Superior temporal gyrus (tissue), 1 donor: ENCODE measurements at regions not wholly inside any gene's neighbourhood (a gene's known extent, or its start where the extent isn't known, plus 50 kb on each side); places are given as distances from the start of the nearest gene placed in this dataset.

Experiments used
- DNase-seq: peaks from one replicate; pipeline ENCODE4 v3.0.0-alpha.2; 2016; ENCODE audit errors: extremely low spot score

DNA sequence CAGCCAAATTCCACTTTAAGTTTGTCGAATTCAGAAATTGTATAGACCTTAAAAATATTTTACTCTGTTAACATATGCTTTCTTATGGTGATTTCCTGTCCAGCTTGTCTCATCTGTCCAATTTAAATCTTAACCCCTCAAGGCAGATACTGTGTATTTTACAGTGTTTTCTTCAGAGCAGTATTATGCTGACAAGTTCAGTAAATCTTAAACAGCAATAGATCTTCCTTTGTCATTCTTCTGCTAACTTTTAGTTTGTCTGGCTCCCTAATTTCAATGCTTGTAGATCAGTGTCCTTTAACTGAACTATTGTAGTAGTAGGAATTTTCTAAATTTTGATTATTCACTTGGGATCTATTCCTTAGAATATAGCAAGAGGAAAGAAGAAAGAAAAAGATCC lies 52.8 kb upstream of the MEIS1 start:
- no peak for DNase-seq

DNA sequence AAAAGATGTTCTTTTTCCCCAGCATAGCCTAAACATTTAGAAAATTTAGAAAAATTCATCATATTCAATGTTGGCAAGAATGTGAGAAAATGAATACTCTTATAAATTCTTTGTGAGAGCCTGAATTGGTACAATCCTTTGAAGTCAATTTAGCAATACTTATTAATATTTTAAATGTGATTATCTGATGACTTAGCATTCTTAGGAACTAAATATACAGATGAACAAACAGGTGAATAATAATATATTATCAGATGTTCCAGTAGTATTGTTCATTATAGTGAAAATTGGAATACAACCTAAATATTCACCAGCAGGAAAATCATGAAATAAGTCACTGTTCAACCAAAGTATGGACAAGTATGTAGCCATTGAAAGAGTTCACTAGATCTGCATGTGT lies 55.5 kb upstream of the MEIS1 start:
- no peak for DNase-seq

DNA sequence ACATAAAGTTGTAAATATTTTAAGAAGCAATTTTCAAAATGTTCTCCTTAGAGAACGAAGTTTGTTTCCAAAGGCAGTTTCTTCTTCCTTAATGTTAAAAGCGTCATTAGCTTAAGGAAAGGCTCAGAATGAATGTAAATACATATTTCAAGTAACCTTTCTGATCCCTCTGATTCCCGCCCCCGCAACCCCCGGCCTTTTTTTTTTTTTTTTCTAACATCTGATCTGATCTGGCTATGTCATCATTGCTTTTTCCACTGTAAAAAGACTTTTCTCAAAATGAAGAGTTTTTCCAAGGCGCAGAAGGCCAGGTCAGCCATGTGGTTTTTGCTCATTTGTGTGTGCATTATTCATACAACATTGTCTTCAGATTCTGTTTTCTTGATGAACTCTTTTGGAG lies 57.1 kb upstream of the MEIS1 start:
- DNase-seq: no peak

DNA sequence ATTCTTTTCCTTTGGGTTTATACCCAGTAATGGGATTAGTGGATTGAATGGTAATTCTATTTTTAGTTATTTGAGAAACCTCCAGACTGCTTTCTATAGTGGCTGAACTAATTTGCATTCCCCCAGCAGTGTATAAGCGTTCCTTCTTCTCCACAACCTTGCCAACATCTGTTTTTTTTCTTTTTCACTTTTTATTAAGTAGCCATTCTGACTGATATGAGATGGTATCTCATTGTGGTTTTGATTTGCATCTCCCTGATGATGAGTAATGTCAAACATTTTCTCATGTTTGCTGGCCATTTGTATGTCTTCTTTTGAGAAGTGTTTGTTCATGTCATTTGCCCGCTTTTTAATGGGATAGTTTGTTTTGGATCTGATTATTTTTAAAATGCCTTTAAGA lies 64.1 kb upstream of the MEIS1 start:
- no peak for DNase-seq

DNA sequence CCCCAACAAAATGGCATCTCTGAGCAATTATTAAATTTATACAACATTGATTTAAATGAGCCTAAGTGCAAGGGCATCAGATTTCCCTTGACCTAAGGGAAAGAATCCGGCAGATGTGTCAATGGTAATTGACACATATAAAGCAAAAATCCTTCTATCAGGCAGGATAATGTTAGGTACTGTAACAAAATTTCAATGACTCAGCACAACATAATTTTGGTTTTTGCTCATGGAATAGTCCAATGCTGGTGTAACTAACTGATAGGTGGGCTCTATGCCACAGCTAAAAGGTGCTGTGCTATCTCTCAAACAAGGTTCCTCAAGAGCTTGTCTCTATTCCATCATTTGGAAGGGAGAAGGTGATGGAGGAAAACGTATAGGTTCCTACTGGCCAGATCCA lies 68.3 kb upstream of the MEIS1 start:
- no peak for DNase-seq

DNA sequence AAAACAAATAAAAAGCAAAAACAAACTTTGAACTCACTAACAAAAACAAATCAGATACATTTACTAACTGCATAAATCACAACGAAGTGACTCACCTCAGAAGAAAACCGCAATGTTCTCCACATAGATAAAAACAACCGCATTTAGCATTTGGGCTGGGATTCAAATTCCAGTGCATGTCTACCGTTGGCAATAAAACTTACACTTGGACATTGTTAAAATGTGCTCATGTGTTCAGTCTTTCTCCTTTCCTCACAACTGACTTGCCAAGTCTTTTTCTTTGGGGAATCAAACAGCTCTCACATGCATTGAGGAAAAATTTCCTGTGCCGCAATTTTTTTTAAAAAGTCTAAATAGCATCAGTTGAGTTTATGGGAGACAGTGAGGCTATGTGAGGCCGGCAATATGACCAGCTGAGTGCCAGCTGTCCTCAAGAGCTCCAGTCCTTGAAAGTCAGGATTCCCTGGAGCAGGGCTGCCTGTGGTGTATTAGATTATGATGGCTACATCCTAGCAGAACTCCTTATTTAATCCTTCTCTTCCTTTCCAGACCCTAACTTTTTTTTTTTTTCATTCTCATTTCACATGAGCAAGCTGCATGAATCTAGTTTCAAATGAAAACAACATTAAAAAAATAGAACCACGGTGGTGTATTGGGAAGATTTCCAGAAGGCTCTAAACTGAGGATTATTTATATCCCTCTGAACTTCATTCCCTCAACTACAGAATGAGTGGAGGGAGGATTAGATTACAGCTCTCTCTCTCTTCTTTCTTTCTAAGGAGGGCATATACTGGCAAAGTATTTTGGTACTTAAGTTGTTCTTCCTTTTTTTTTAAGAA lies 70.2 kb upstream of the MEIS1 start:
- no peak for DNase-seq

DNA sequence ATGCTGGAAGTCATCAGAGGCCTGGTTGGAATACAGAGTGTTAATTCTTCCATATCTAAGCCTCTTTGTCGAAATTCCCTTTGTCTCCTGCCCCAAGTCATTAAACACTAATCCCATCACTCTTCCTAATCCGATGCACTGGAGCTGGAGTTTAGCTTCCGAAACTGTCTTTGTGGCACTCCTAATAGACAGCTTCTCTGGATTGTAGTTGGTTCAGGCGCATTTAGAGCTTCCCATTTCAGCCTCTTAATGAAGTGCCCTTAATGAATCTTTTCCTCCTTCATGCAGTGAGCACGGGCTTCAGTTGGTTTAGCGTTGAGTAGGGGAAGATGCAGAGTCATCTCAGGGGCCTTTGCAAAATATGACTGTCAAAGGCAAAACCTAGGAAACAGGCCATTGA lies 72.2 kb upstream of the MEIS1 start:
- no peak for DNase-seq

DNA sequence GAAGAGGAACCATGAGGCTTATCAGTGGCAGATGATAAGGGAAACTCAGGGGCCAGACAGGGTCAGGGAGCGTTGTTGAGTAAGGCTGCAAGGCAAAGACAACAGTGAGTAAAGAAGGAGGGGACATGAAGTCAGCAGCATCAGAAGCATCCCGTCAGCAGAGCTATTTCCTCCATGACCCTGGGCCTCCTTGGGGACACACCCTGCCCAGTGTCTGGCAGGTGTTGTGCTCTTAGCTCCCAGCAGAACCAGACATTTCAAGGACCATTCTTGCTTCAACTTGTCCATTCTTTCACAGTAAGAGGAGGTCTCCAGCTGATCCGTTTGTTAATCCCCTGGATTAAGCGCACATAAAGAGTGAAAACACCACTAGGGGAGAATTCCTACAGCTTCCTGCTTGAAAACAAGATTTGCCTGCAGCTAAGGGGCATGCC lies 88.7 kb upstream of the MEIS1 start:
- no peak for DNase-seq

DNA sequence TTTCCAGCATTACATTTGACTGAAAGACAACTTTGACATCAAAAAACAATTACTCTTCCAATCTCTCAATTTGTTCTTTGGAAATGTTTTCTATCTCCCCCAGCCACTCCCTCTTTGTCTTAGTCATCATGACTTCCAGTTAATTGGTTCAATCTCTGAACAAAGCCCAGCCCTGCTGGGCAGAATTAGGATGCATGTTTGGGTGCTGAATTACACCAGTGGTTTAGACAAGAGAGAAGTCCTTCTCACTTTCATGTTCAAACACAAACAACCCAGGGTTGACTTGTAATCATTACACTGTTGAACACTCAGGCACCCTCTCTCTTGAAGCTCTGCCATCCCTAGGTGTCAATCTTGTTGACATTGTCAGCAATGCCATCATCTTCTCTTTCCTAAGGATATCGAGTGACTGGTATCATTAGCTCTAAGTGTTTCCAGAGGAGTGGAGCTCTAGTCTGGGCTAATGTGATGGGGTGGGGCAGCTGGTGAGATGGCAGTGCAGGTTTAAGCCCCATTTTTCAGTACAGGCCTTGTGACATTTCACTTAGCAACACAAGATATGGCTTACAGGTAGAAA lies 90.8 kb upstream of the MEIS1 start:
- DNase-seq: no peak

DNA sequence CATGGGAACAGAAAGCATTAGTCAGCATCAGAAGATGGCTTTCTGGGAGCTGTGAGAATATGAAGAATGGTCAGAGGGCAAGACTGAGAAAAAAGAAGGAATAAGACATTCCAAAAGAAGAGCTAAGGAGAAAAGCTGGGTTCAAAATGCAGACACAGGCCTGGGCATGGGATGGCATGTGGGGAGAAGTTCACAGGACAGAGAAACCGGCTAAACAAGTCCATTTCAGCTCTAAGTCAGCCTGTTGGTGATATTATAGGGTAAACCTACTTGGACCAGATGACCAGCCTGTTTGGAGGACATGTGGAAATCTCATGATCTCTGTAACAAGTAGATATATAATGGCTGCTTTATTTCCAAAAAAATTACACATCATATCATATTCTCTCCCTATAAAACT lies 91.7 kb upstream of the MEIS1 start:
- DNase-seq: no peak

DNA sequence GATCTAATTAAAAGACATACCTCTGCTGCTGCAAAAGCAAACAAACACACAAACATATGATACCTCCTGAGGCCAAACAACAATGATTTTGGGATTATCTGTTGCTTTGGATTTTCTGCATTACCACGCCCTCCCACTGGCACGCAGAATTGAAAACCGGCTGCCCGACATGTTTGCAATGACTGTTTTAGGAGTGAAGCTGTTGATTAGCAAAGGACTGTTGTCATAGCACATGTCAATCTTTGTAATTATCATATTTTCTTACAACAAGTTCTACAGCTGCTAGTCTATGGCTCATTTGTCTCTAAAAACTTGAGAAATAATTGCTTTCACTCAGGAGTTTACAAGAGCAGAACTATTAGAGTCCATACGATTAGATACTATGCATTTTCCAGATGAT lies 94.4 kb upstream of the MEIS1 start:
- no peak for DNase-seq

DNA sequence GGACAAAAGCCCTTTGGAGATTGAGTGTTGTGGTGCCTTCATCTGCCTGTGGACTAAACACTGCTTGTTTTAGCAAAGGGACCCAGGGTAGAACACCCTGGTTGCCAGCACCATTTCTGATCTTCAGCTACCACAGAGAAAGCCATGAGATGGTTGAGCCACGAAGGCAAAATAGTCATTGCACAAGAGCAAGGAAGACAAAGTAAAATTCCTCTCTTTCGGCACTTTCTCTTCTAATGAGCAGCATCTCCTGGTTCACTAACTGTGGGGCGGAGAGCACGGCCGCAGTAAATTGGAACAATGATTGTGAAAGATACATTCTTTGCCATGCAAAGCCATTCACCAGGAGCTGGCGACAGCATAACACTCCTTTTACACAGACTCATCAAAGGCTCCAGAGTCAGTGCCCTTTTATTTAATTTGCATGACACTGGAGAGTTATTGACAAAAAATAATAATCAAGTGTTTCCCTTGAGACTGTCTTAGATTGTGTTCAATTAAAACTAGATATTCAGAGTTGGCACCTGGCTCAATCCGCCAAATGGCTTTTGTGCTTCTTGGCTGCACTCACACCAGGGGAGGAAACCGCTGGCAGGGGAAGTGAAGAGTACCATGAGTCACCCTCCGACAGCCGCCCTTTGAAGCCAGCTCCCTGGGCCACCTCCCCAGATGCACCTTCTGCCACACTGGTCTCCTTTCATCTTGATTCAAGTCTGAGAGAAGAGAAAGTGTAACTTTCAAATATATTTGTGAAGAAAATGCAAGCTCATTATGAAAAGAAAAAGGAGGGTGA lies 100.5 kb upstream of the MEIS1 start:
- DNase-seq: no peak

DNA sequence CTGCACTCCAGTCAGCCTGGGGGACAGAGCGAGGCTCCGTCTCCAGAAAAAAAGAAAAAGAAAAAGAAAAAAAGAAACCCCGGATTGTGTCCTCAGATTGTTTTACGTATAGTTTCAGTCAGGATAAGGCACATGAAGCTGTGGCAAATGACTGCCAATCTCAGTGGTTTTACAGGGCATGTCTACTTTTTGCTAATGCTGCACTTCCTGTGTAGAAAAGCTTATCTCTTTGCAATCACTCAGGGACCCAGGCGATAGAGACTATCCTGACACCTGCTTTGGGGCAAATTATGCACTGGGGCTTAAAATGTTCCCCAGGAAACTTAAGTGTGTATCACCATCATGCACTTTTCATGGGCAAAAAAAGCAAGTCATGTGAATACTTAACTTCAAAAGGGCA lies 103.7 kb upstream of the MEIS1 start:
- no peak for DNase-seq

DNA sequence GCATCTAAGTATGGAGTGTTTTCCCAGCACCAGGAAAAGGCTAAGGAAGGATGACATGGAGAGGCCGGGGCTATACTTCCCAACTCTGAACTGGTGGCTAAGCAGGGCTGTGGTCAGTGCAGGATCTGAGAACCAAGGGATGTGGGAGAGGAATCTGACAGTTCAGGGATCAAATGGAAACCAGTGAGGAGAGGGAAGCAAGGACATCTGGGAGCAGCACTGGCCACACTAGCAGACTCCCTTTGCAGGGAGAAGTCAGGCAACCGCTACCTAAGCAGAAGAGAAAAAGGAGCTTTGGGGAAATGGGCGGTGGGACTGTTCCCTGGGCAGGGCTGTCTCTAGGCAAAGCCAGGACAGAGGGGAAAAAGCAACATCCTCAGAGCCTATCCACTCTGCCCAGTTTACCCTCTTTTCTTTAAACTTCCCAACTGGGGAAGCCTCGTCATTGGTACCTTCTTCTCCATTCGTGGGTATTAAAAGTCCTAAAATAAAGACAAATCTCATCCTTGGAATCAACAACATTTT lies 105.8 kb upstream of the MEIS1 start:
- DNase-seq: no peak

DNA sequence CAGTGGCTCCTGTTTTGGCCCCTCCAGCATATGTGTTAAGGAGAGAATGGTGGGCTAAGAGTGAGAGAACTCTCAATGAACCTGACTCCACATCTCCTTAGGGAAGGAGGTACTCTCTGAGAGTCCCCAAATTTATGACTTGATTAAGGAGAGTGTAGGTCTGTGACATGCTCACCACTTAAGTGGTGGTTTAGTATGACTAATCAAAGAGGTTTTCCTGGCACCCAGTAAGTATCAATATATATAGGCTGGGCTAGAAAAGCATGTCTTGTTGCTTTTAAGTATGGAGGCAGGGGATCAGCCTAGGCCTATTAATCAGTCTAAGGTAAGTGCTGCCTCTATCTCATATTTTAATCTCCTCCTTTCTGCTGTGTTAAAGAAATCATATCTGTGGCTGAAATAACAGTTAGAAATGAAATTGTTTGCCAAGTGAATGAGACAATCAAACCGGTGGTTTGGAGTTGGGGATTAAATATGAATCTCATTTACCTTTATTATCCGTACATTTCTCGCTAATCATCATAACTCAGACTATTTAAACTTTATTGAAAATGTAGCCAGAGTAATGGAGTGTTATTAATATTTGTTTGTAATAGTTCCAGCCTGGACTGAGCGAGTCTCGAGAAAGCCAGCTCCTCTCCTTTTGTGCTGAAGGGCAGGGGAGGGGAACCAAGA lies 107.7 kb upstream of the MEIS1 start:
- no peak for DNase-seq

DNA sequence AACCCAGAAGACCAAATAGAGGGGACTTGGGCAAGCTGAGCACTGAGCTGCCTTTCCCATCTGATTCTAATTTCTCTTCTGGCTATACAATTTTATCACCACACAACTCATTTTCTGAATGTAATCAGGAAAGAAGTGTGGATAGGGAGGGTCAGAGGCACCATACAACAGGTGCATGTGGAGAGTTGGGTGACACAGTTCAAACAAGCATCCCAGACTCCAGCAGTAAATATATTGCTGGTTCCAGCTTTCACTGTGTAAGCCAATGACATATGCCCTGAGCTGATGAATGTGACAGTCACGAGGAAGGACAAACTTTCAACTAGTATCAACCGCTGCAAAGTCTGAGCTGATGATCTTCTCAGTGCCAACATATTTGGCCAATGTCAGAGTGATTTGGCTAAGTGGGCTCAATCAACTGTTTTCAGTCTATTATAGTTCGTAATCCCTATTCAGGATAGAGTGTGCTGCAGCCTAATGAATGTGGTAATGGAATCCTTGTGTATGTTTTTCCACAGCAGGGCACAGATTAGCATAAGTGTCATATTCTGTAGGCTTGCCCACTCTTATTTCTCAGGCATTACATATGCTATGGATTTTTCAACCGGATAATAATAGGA lies 109.9 kb upstream of the MEIS1 start:
- DNase-seq: no peak

DNA sequence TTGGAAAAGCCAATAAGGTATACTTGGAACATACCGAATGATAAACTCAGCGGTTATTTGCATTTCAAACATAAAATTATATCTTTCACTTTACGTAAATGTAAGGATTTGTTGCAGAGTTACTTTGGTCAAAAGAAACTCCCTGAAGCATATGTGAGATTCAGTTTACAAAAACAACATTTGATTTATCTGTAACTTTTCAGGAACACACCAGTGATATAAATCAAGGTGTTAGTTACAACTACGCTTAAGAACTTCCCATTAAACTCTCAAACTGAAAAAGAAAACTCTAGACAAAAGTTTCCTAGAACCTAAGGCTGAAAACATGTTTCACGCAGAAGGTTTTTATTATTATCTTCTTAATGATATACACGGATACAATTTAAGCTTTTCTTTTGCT lies 110.6 kb upstream of the MEIS1 start:
- no peak for DNase-seq

DNA sequence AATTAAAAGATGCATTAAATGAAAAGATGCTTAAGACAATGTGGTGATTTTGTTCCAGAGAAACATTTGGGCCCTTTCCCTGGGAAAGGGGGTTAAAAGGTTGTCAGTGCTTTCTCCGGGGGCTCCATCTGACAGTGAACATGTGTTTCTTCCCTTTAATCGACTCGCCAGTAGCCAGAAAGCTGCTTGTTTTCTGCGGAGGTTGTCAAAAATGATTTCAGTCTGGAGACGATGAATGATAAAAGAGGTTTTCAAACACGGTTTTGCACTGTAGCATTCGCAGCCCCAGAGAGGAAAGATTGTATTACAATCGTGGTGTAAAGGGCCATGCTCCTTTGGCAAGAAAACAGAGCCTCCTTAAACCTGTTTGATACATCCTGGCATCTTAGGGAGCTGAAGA lies 111.5 kb upstream of the MEIS1 start:
- DNase-seq: no peak

DNA sequence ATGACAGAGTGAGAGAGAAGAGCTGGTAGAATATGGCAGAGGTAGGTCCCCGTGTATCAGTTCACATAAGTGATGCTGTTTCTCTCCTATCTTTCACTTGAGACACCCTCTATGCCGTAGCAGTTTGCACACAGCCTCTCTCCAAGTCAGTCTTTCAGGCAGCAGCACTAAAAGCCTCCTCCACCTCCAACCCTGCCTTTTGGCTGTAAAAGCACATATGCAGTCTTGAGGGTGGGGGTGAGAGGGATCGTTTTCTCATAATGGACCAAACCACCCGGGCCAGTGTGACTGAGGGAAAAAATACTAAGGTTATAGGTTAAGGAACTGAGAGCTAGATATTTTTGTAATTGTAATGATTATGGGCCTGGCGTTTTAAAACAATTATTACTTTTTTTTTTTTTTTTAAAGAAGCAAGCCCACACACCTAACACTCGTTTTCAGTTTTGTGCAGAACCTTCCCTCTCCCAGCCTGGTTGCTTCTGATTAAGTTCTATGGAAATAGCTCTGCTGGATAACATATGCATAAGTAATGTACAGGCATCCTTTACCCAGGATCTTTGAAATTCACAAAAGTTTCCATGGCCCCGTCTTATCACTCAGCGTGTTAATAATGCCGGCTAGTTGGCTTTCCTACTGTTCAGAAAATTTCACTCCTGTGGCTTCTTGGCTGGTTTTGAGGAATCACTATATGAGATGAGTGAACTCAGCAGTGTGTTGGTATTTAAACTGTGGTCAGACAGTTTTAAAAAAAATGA lies 112.2 kb upstream of the MEIS1 start:
- no peak for DNase-seq

DNA sequence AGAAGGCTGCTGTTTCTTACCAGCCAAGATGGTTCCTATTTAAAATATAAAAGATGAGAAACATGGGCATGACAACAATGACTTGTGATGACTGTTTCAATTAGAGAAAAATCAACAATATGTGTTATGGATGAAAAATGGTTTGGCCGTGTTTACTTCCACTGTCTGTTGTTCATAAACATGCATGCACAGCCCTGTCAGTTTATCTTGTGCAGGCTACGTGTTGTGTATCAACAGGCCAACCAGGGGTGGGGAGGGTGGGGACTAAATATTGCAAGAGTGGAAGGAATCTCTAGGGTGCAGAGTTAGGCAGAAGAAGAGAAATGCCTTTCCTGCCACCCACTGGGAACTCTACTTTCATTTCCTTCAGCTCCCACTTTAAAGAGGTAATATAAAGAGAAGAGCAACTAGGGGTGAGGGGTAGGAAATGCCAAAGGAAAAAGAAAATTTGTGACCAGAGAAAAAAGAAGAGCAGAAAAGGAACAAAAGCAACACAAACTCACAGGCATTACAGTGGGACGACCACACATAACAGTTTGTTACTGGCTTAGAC lies 116.8 kb upstream of the MEIS1 start:
- DNase-seq: no peak
